ENCODE measurements at regions not wholly inside any gene's neighbourhood (a gene's known extent, or its start where the extent isn't known, plus 50 kb on each side); places are given as distances from the start of the nearest gene placed in this dataset.

DNA sequence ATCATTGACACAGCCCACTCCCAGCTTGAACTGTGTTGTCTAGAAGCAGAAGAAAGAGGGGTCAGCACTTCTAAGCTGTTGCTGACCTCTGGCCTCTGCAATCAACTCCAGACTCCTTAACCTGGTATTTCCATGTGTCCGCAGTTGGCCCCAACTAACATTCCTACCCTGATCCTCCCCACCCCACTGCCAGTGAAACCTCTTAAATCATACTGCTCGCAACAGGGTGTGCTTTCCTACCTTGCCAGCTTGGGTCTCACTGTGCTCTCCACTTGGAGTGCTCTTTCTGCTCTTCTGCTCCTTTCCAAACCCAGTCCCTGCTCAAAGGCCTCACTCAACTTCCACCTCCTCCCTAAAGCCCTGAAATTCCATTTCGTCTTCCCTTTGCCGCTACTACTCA is 52.3 kb upstream of the RPS6KA3 start:
- DNase-seq, result no peak
- no peak overlapping the region for H3K27ac ChIP-seq (ENCODE audit: low read depth in 2 of 2, low read length in 1 of 2)
- H3K9me2 ChIP-seq, result no peaks in the 10 kb centered on the region
- CTCF ChIA-PET, result no interaction called here
- H3K9ac ChIP-seq, result no peak overlapping the region
- H3K27me3 ChIP-seq (ENCODE audit: insufficient read depth), result no peaks in the 10 kb centered on the region; the same call in 1 of the 2 replicates
- no peaks in the 10 kb centered on the region for H3K9me3 ChIP-seq
- H3F3A ChIP-seq (replicated peaks; ENCODE audit: insufficient read depth), result no peaks in the 10 kb centered on the region
- H4K20me1 ChIP-seq (ENCODE audit: insufficient read depth), result no peaks in the 10 kb centered on the region
- no peak overlapping the region for H3K4me3 ChIP-seq (ENCODE audit: low read depth in 2 of 2, low read length in 1 of 2)
- no peaks in the 10 kb centered on the region for H3K4me1 ChIP-seq (ENCODE audit: control insufficient read depth in 1 of 2, insufficient read depth in 2 of 2, low read depth in 1 of 2, low read length in 1 of 2)
- H2AFZ ChIP-seq (ENCODE audit: low read depth), result no peak overlapping the region
- POLR2A ChIA-PET, result no interaction called here
- no peaks in the 10 kb centered on the region for H3K79me2 ChIP-seq (ENCODE audit: insufficient read depth)
- WGBS (ENCODE audit: low lambda C conversion rate), result 56% methylated on average over 4 of the region's 4 CpGs
- H3K4me2 ChIP-seq, result no peak overlapping the region
- TF ChIP-seq FOSL2 (IDR thresholded peaks at IDR 0.05; ENCODE audit: borderline replicate concordance, low read depth) (no peak), TCF12 (IDR thresholded peaks at IDR 0.05) (no peak), SMC3 (IDR thresholded peaks at IDR 0.05; ENCODE audit: low read depth, low read length) (no peak), MEF2A (IDR thresholded peaks at IDR 0.05; ENCODE audit: borderline replicate concordance, low read depth) (no peak), NRF1 (IDR thresholded peaks at IDR 0.05; ENCODE audit: low read depth, low read length) (no peak), RAD21 (IDR thresholded peaks at IDR 0.05; ENCODE audit: low read length) (no peak), FOXJ3 (CRISPR knock-in tag; IDR thresholded peaks at IDR 0.05) (no peak), EP300 (IDR thresholded peaks at IDR 0.05; ENCODE audit: borderline replicate concordance in 1 of 2, low read depth in 1 of 2, low read length in 1 of 2) (no peak), GABPA (IDR thresholded peaks at IDR 0.05; ENCODE audit: low read depth) (no peak), CHD2 (IDR thresholded peaks at IDR 0.05; ENCODE audit: low read length, partially characterized antibody) (no peak)
- TF ChIP-seq, protein P1, sequence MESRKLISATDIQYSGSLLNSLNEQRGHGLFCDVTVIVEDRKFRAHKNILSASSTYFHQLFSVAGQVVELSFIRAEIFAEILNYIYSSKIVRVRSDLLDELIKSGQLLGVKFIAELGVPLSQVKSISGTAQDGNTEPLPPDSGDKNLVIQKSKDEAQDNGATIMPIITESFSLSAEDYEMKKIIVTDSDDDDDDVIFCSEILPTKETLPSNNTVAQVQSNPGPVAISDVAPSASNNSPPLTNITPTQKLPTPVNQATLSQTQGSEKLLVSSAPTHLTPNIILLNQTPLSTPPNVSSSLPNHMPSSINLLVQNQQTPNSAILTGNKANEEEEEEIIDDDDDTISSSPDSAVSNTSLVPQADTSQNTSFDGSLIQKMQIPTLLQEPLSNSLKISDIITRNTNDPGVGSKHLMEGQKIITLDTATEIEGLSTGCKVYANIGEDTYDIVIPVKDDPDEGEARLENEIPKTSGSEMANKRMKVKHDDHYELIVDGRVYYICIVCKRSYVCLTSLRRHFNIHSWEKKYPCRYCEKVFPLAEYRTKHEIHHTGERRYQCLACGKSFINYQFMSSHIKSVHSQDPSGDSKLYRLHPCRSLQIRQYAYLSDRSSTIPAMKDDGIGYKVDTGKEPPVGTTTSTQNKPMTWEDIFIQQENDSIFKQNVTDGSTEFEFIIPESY (IDR thresholded peaks at IDR 0.05; ENCODE audit: borderline replicate concordance, low read depth), result no peak
- TF ChIP-seq, protein P2, sequence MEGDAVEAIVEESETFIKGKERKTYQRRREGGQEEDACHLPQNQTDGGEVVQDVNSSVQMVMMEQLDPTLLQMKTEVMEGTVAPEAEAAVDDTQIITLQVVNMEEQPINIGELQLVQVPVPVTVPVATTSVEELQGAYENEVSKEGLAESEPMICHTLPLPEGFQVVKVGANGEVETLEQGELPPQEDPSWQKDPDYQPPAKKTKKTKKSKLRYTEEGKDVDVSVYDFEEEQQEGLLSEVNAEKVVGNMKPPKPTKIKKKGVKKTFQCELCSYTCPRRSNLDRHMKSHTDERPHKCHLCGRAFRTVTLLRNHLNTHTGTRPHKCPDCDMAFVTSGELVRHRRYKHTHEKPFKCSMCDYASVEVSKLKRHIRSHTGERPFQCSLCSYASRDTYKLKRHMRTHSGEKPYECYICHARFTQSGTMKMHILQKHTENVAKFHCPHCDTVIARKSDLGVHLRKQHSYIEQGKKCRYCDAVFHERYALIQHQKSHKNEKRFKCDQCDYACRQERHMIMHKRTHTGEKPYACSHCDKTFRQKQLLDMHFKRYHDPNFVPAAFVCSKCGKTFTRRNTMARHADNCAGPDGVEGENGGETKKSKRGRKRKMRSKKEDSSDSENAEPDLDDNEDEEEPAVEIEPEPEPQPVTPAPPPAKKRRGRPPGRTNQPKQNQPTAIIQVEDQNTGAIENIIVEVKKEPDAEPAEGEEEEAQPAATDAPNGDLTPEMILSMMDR (IDR thresholded peaks at IDR 0.05), result no peak
- TF ChIP-seq, protein P3, sequence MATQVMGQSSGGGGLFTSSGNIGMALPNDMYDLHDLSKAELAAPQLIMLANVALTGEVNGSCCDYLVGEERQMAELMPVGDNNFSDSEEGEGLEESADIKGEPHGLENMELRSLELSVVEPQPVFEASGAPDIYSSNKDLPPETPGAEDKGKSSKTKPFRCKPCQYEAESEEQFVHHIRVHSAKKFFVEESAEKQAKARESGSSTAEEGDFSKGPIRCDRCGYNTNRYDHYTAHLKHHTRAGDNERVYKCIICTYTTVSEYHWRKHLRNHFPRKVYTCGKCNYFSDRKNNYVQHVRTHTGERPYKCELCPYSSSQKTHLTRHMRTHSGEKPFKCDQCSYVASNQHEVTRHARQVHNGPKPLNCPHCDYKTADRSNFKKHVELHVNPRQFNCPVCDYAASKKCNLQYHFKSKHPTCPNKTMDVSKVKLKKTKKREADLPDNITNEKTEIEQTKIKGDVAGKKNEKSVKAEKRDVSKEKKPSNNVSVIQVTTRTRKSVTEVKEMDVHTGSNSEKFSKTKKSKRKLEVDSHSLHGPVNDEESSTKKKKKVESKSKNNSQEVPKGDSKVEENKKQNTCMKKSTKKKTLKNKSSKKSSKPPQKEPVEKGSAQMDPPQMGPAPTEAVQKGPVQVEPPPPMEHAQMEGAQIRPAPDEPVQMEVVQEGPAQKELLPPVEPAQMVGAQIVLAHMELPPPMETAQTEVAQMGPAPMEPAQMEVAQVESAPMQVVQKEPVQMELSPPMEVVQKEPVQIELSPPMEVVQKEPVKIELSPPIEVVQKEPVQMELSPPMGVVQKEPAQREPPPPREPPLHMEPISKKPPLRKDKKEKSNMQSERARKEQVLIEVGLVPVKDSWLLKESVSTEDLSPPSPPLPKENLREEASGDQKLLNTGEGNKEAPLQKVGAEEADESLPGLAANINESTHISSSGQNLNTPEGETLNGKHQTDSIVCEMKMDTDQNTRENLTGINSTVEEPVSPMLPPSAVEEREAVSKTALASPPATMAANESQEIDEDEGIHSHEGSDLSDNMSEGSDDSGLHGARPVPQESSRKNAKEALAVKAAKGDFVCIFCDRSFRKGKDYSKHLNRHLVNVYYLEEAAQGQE (IDR thresholded peaks at IDR 0.05; ENCODE audit: low read depth, low read length), result no peak
- H3K36me3 ChIP-seq (replicated peaks in 1 of 2; ENCODE audit: control insufficient read depth in 1 of 2, insufficient read depth in 2 of 2, low read length in 1 of 2), result no peaks in the 10 kb centered on the region
